Panc1 (cell line): ENCODE measurements at regions not wholly inside any gene's neighbourhood (a gene's known extent, or its start where the extent isn't known, plus 50 kb on each side); places are given as distances from the start of the nearest gene placed in this dataset.

ENCODE experiments used
- ATAC-seq: fragments of 200-7000 bp; cut with Tn5 transposase; 2 replicates; pipeline ENCODE4 v1.9.1; 2020; ENCODE audit warnings: mild to moderate bottlenecking, moderate library complexity
- BruUV-seq: library from RNA; stranded (reverse); fragments of 400-500 nt; replicated peaks from 2 replicates; lab custom pipeline; 2021; lab: Mats Ljungman, UMichigan
- CTCF ChIA-PET: fragments of 300-600 bp; sonication (Branson Sonifier 250); formaldehyde crosslinking; loops from one replicate; lab custom pipeline; 2022; ENCODE audit warnings: antibody characterized with exemption; lab: Charles Lee
- POLR2A ChIA-PET: fragments of 300-600 bp; sonication (Branson Sonifier 250); formaldehyde crosslinking; loops from one replicate; lab custom pipeline; 2022; ENCODE audit warnings: antibody characterized with exemption; lab: Charles Lee
- DNase-seq: peaks from one replicate; pipeline ENCODE4 v3.0.0-alpha.2; 2010; ENCODE audit warnings: low read depth, low spot score
- H3K27ac ChIP-seq: 2 replicates; pipeline ENCODE4 v1.5.1; 2011; ENCODE audit warnings: mild to moderate bottlenecking, low read length, inconsistent platforms
- H3K27me3 ChIP-seq: fragments of 200-500 bp; sonication (Bioruptor generic); 2 replicates; pipeline ENCODE4 v1.6.0; 2014; ENCODE audit warnings: low read length, inconsistent platforms; ENCODE audit not compliant: control insufficient read depth, insufficient read depth
- H3K36me3 ChIP-seq: fragments of 200-500 bp; sonication (Bioruptor generic); 2 replicates; pipeline ENCODE4 v1.5.1; 2014; ENCODE audit warnings: inconsistent platforms, mild to moderate bottlenecking, low read length, moderate library complexity; ENCODE audit not compliant: control insufficient read depth, insufficient read depth
- H3K4me1 ChIP-seq: 2 replicates; pipeline ENCODE4 v1.5.1; 2011; ENCODE audit warnings: inconsistent platforms, mild to moderate bottlenecking, low read length, moderate library complexity; ENCODE audit not compliant: control insufficient read depth, insufficient read depth
- H3K4me3 ChIP-seq, 2 experiments: 2 replicates each; pipeline ENCODE4 v1.5.1; 2011 to 2012; ENCODE audit warnings: low read depth in 2 of 2, low read length in 2 of 2, mild to moderate bottlenecking in 2 of 2, inconsistent platforms in 1 of 2, moderate library complexity in 1 of 2
- H3K9me3 ChIP-seq: fragments of 200-500 bp; sonication (Bioruptor generic); 2 replicates; pipeline ENCODE4 v1.5.1; 2014; ENCODE audit warnings: low read depth, mild to moderate bottlenecking, inconsistent platforms, low read length, moderate library complexity; ENCODE audit not compliant: control insufficient read depth, insufficient read depth
- CTCF ChIP-seq: fragments of 450-650 bp; IDR thresholded peaks from 2 replicates; pipeline ENCODE4 v1.5.1; 2017; ENCODE audit warnings: mild to moderate bottlenecking
- POLR2AphosphoS5 ChIP-seq: IDR thresholded peaks from 2 replicates; pipeline ENCODE4 v1.6.1; 2012; ENCODE audit warnings: mild to moderate bottlenecking, low read depth, low read length, moderate library complexity
- REST ChIP-seq, 2 experiments: IDR thresholded peaks; 2 replicates each; pipeline ENCODE4 v1.6.1; 2011 to 2012; ENCODE audit warnings: low read depth in 2 of 2, control low read depth in 1 of 2, low read length in 1 of 2, mild to moderate bottlenecking in 1 of 2, moderate library complexity in 1 of 2; ENCODE audit not compliant: insufficient read depth in 1 of 2
- SIN3A ChIP-seq: IDR thresholded peaks from 2 replicates; pipeline ENCODE4 v1.6.1; 2012; ENCODE audit warnings: low read depth, mild to moderate bottlenecking, low read length, moderate library complexity, borderline replicate concordance; ENCODE audit not compliant: insufficient read depth
- TCF7L2 ChIP-seq: IDR thresholded peaks from 2 replicates; pipeline ENCODE4 v1.6.1; 2011; ENCODE audit warnings: mild to moderate bottlenecking, low read depth, low read length, inconsistent platforms
- in situ Hi-C: cut with HindIII; loops from 2 replicates; pipeline ENCODE4 v1.10.0; 2016; ENCODE audit warnings: low sequenced_read_pairs, low pct_unique_long_range_greater_than_20kb
- intact Hi-C: fragments of 100-400 bp; cut with micrococcal nuclease; formaldehyde crosslinking; loops from one replicate; pipeline ENCODE4 v1.10.0; 2022; ENCODE audit not compliant: unreplicated experiment

GRCh38 chr15:88710027-88710715 lies 71.4 kb downstream of the ISG20 start:
- BruUV-seq: no TSS peak
- in situ Hi-C loops (no loop called here), intact Hi-C loops (no loop called here)
- Histone ChIP-seq H3K36me3 (no peaks in the 10 kb centered on the region), H3K4me1 (no peaks in the 10 kb centered on the region), H3K4me3 (no peak overlapping the region), H3K9me3 (no peaks in the 10 kb centered on the region), H3K27ac (no peak overlapping the region), H3K27me3 (peaks cover 7% of the 10 kb centered on the region)
- no peak for ATAC-seq
- ChIA-PET POLR2A (no interaction called here), CTCF (interaction anchor here (0.6 kb wide), 1 partner anchor 203 kb away, joined by 3 read pairs; no protein-coding TSS in a partner anchor)
- TF ChIP-seq CTCF: no peak
- no peak for TF ChIP-seq REST (IDR thresholded peaks at IDR 0.05; ENCODE audit: insufficient read depth in 1 of 2, low read depth in 2 of 2, low read length in 1 of 2)
- no peak for TF ChIP-seq TCF7L2
- TF ChIP-seq SIN3A: no peak
- no peak for DNase-seq

- intact Hi-C loops (no loop called here), in situ Hi-C loops (no loop called here)
- CTCF ChIA-PET: no interaction called here
- H3K4me3 ChIP-seq: no peak overlapping the region
- ATAC-seq: no peak; the same call in 1 of the 2 replicates
- TF ChIP-seq TCF7L2 (no peak), SIN3A (no peak), POLR2AphosphoS5 (no peak), REST (IDR thresholded peaks at IDR 0.05; ENCODE audit: insufficient read depth in 1 of 2, low read depth in 2 of 2, low read length in 1 of 2) (no peak), CTCF (no peak)
- no peaks in the 10 kb centered on the region for H3K9me3 ChIP-seq
- no peaks in the 10 kb centered on the region for H3K4me1 ChIP-seq
- no peaks in the 10 kb centered on the region for H3K36me3 ChIP-seq
- DNase-seq: no peak
- no peak overlapping the region for H3K27ac ChIP-seq
- peaks cover 3% of the 10 kb centered on the region; the same call in 1 of the 2 replicates for H3K27me3 ChIP-seq
- POLR2A ChIA-PET: no interaction called here
- BruUV-seq: no TSS peak
These were observed 73.0 kb downstream of the ISG20 start for GRCh38 chr15:88711806-88712205.
